Activated naive CD8-positive, alpha-beta T cell treated with anti-CD3 and anti-CD28 coated beads, Interleukin-2, amount 10 ng/mL, durations not matched to agents 7 days and 5 days (primary cell): ENCODE measurements at regions not wholly inside any gene's neighbourhood (a gene's known extent, or its start where the extent isn't known, plus 50 kb on each side); places are given as distances from the start of the nearest gene placed in this dataset.
"Not testable (repeated sequence)": the region's sequence is repeated elsewhere in the genome, so short reads cannot be mapped to it uniquely, and the experiment has no call there.

ENCODE experiments used
- ATAC-seq: fragments of 150-1000 bp; cut with Tn5 transposase; one replicate; pipeline ENCODE4 v1.10.0; 2021; ENCODE audit warnings: low read depth, moderate library complexity
- POLR2A ChIA-PET: fragments of 350-600 bp; sonication (Branson Sonifier 250); formaldehyde crosslinking; loops from one replicate; lab custom pipeline; 2021; ENCODE audit warnings: antibody characterized with exemption; lab: Charles Lee
- DNase-seq: peaks from one replicate; pipeline ENCODE4 v3.0.0; 2021
- H3K27ac Mint-ChIP-seq: one replicate; pipeline ENCODE4 v1.8.0; 2022; ENCODE audit warnings: mild to moderate bottlenecking, mixed read lengths
- H3K27me3 Mint-ChIP-seq: one replicate; pipeline ENCODE4 v1.8.0; 2022; ENCODE audit warnings: mild to moderate bottlenecking, moderate library complexity, mixed read lengths
- H3K36me3 Mint-ChIP-seq: one replicate; pipeline ENCODE4 v1.8.0; 2021; ENCODE audit warnings: mild to moderate bottlenecking, mixed read lengths
- H3K4me1 Mint-ChIP-seq: one replicate; pipeline ENCODE4 v1.8.0; 2021; ENCODE audit warnings: mixed read lengths
- H3K4me3 Mint-ChIP-seq: one replicate; pipeline ENCODE4 v1.8.0; 2022; ENCODE audit warnings: mild to moderate bottlenecking, moderate library complexity, mixed read lengths
- H3K9me3 Mint-ChIP-seq: one replicate; pipeline ENCODE4 v1.8.0; 2021; ENCODE audit warnings: mixed read lengths

DNA sequence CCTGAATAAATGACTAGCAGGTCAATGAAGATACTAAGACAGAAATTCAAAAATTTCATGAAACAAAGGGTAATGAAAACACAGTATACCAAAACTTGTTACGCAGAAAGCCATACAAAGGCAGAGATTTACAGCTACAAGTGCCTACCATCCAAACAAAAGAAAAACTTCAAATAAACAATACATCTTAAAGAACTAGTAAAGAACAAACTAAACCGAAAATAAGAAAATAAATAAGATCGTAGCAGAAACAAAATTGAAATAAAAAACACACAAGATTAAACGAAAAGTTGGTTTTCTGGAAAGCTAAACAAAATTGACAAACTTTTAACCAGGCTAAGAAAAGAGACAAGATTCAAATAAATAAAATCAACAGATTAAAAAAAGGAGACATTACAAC is 51.5 kb downstream of the VPREB1 start:
- ATAC-seq, POLR2A ChIA-PET, H3K27me3 Mint-ChIP-seq, DNase-seq, H3K27ac Mint-ChIP-seq, H3K36me3 Mint-ChIP-seq, H3K9me3 Mint-ChIP-seq: not testable (repeated sequence)
- Mint-ChIP-seq H3K4me3 (peak overlapping the region; percentile 2), H3K4me1 (peaks cover 17% of the 10 kb centered on the region)

DNA sequence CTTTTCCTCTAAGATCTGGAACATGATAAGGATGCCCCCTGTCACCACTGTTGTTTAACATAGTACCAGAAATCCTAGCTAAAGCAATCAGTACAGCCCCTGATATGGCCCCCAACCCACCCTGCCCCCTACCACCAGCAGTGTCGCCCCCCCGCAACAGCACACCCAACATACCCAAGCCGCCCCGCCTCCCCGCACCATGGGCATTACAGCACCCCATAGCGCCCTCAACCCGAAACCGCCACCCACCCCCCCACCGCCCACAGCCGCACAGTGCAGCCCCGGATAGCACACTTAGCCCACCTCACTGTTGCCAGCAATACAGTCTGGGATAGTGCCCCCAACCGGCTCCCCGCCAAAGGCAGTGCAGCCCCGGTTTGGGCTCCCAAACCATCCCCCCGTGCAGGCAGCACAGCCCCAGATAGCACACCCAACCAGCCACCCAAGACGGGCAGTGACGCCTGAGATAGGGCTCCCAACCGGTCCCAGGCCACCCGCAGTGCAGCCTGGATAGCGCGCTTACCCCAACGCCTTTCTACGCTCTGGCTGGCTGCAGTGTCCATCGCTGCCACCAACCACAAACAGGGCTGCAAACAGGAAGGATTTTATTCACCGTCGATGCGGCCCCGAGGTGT is 52.7 kb downstream of the VPREB1 start:
- not testable (repeated sequence) for H3K36me3 Mint-ChIP-seq, ATAC-seq, H3K27me3 Mint-ChIP-seq, DNase-seq, H3K9me3 Mint-ChIP-seq
- peak overlapping the region; percentile 70 for H3K27ac Mint-ChIP-seq
- H3K4me3 Mint-ChIP-seq, result peak overlapping the region; percentile 86
- peaks cover 22% of the 10 kb centered on the region for H3K4me1 Mint-ChIP-seq
- POLR2A ChIA-PET, result interaction anchor here (1.3 kb wide), 1 partner anchor 86 kb away, joined by 4 read pairs; no protein-coding TSS in a partner anchor

DNA sequence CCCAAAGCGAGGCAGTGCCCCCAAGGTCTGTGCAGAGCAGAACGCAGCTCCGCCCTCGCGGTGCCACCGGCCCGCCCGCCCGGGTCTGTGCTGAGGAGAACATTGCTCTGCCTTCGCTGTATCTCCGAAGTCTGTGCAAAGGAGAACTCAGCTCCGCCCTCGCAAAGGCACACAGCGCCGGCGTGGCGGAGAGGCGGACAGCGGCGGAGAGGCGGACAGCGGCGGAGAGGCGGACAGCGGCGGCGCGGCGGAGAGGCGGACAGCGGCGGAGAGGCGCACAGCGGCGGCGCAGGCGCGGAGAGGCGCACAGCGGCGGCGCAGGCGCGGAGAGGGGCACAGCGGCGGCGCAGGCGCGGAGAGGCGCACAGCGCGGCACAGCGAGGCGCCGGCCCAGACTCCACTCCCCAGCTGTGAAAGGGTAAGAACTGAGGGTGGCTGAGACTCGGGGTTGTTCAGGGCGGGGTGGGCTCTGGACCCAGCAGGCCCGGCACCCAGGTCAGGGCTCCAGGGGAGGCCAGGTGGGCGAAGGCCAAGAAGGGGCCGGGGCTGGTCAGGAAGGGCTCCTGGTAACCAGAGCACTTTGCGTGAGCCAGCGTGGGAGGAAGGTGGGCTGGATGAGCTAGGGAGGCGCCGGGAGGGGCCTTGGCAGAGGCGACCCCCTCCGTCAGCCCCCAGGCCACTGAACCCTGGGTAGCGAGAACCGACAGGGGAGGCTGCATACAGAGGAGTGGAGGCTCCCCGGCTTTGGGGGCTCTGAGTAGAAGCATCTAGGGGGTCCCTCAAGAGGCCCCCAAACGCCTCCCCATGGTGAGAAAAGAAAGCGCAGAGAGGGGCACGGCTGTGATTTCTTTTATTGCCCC is 53.4 kb downstream of the VPREB1 start:
- ATAC-seq, result peak; percentile 100
- not testable (repeated sequence) for H3K27me3 Mint-ChIP-seq, H3K36me3 Mint-ChIP-seq, H3K9me3 Mint-ChIP-seq
- POLR2A ChIA-PET, result interaction anchor here (1.3 kb wide), 1 partner anchor 87 kb away, joined by 4 read pairs; no protein-coding TSS in a partner anchor
- DNase-seq, result peak; percentile 91
- peaks cover 22% of the 10 kb centered on the region for H3K4me1 Mint-ChIP-seq
- H3K4me3 Mint-ChIP-seq, result peak overlapping the region; percentile 86
- peak overlapping the region; percentile 81 for H3K27ac Mint-ChIP-seq

DNA sequence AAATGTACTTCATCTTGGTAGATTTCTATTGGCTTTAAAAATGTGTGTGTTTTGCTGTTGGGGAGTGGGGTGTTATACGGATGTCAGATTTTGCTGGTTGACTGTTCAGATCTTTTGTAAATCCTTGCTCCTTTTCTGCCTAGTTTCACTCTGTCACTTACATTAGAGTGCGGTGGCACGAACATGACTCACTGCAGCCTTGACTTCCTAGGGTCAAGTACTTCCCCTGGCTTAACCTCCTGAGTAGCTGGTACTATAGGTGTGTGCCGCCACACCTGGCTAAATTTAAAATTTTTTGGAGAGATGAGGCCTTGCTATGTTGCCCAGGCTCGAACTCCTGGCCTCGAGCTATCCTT is 54.0 kb downstream of the VPREB1 start:
- POLR2A ChIA-PET, result interaction anchor here (1.3 kb wide), 1 partner anchor 87 kb away, joined by 4 read pairs; no protein-coding TSS in a partner anchor
- not testable (repeated sequence) for H3K36me3 Mint-ChIP-seq, ATAC-seq, H3K9me3 Mint-ChIP-seq, DNase-seq, H3K27me3 Mint-ChIP-seq
- peaks cover 22% of the 10 kb centered on the region for H3K4me1 Mint-ChIP-seq
- H3K4me3 Mint-ChIP-seq, result peak overlapping the region; percentile 86
- H3K27ac Mint-ChIP-seq, result peak overlapping the region; percentile 81

DNA sequence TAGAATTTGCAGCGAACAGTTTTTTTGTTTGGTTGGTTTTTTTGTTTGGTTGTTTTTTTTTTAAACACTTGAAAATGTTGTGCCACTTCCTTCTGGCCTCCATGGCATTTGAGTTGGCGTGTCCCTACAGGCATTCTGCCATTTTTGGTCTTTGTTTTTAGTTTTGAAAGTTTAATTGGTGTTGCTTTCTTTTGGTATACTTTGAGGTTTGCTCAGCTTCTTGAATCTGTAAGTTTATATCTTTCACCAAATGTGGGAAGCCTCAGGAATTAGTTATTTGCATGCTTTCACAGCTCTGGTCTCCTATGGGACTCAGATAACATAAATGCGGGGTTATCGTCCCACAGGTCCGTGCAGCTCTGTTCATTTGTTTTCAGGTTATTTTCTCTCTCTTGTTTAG is 55.9 kb downstream of the VPREB1 start:
- H3K27me3 Mint-ChIP-seq, ATAC-seq, POLR2A ChIA-PET, H3K27ac Mint-ChIP-seq, H3K4me3 Mint-ChIP-seq, H3K36me3 Mint-ChIP-seq, DNase-seq, H3K9me3 Mint-ChIP-seq: not testable (repeated sequence)
- H3K4me1 Mint-ChIP-seq, result peaks cover 24% of the 10 kb centered on the region

DNA sequence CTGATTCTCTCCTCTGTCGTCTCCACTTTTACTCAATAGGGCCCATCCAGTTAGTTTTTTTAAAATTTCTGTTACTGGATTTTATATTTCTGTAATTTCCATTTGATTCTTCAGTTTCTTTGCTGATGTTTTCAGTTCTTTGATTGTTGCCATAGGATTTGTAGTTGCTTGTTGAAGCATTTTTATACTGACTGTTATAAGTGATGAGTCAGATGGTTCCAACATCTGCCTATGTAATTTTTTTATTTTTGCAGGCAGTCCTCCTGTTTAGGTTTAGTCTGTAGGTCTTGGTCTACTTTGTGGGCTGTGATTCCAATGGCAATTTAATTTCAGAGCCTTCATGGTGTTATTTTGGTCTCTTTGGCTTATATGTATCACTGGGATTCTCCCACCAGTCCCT is 56.4 kb downstream of the VPREB1 start:
- H3K4me1 Mint-ChIP-seq, result peaks cover 24% of the 10 kb centered on the region
- H3K27ac Mint-ChIP-seq, ATAC-seq, H3K9me3 Mint-ChIP-seq, H3K27me3 Mint-ChIP-seq, H3K4me3 Mint-ChIP-seq, H3K36me3 Mint-ChIP-seq, DNase-seq, POLR2A ChIA-PET: not testable (repeated sequence)

DNA sequence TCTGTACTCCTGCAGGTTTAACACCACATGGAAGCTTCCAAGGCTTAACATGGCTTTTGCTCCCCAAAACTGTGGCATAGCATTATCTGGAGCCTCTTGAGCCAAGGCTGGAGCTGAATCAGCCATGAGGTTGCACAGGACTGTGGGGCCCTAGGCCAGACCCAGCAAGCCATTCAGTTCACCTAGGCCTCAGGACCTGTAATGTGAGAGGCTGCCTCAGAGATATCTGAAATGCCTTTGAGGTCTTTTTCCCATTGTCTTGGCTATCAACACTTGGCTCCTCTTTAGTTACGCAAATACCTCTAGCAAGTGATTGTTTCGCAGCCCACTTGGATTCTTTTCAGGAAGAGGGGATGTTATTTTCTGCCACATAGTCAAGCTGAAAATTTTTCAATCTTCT is 72.0 kb downstream of the VPREB1 start:
- Mint-ChIP-seq H3K9me3 (no peaks in the 10 kb centered on the region), H3K27ac (no peak overlapping the region), H3K27me3 (no peaks in the 10 kb centered on the region), H3K4me3 (no peak overlapping the region), H3K36me3 (peaks cover 18% of the 10 kb centered on the region), H3K4me1 (no peaks in the 10 kb centered on the region)
- DNase-seq (no peak), ATAC-seq (no peak)
- POLR2A ChIA-PET, result no interaction called here

DNA sequence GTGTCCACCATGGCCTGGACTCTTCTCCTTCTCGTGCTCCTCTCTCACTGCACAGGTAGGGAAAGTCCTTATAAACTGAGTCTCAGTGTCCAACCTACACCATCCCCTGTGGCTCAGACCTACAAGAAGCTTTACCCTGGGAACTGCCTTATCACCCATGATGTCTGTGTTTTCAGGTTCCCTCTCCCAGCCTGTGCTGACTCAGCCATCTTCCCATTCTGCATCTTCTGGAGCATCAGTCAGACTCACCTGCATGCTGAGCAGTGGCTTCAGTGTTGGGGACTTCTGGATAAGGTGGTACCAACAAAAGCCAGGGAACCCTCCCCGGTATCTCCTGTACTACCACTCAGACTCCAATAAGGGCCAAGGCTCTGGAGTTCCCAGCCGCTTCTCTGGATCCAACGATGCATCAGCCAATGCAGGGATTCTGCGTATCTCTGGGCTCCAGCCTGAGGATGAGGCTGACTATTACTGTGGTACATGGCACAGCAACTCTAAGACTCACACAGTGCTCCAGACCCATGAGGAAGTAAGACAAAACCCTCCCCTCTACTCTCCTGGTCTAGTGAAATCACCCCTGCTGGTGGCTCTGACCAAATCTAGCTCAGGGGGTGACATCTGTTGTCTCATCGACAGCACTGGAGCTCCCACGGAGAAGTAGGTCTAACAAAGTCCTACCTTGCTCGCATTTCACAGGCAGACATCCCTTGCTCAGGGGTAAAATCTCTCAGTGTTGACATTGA is 74.3 kb downstream of the VPREB1 start:
- H3K4me3 Mint-ChIP-seq, result no peak overlapping the region
- peaks cover 16% of the 10 kb centered on the region for H3K36me3 Mint-ChIP-seq
- POLR2A ChIA-PET, result no interaction called here
- H3K27ac Mint-ChIP-seq, result no peak overlapping the region
- no peaks in the 10 kb centered on the region for H3K27me3 Mint-ChIP-seq
- H3K4me1 Mint-ChIP-seq, result no peaks in the 10 kb centered on the region
- no peaks in the 10 kb centered on the region for H3K9me3 Mint-ChIP-seq
- DNase-seq (no peak), ATAC-seq (no peak)

DNA sequence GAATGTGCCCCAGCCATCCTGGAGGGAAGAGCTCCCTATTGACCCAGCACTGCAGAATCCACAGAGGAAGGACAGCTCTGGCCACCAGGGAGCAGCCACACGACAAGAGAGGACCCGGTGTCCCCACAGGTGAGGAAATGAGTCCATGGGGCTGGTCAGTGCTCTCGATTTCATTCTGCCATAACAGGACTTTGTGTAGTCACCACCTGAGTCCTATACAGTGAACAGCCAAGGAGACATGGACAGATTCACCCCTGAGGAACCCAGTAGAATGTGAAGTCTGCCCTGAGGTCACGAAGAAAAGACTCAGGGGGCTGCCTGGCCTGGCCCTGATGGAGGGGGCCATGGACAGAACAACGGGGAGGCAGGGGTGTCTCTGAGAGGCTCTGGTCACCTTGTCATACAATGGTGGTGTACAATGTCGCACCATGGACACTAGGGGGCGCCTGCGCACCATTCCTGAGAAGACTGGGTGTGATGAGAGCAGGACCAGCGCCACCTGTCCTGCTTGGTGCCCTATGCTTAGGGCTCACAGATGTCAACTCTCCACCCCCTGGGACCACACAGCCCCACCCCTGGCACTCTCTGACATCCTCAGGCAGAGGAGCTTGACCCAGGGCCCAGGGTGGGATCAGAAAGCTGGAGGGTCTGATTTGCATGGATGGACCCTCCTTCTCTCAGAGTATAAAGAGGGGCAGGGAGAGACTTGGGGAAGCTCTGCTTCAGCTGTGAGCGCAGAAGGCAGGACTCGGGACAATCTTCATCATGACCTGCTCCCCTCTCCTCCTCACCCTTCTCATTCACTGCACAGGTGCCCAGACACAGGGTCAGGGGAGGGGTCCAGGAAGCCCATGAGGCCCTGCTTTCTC is 77.4 kb downstream of the VPREB1 start:
- H3K4me1 Mint-ChIP-seq, H3K27ac Mint-ChIP-seq, H3K4me3 Mint-ChIP-seq, H3K36me3 Mint-ChIP-seq, H3K27me3 Mint-ChIP-seq, POLR2A ChIA-PET, H3K9me3 Mint-ChIP-seq: not testable (repeated sequence)
- DNase-seq (peak; percentile 82), ATAC-seq (peak; percentile 94)

DNA sequence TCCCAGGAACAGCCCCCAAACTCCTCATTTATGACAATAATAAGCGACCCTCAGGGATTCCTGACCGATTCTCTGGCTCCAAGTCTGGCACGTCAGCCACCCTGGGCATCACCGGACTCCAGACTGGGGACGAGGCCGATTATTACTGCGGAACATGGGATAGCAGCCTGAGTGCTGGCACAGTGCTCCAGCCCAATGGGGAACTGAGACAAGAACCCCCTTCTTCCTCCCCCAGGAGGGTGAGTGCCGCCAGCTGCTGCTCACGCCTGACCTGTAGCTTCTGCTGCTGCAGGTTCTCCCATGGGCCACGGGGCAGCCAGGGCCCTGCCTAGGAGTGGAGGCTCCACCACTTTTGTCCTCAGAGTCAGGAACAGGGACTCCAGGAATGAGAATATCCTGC is 78.2 kb downstream of the VPREB1 start:
- ATAC-seq (no peak), DNase-seq (no peak)
- Mint-ChIP-seq H3K36me3 (peaks cover 3% of the 10 kb centered on the region), H3K27me3 (no peaks in the 10 kb centered on the region), H3K9me3 (no peaks in the 10 kb centered on the region), H3K4me1 (no peaks in the 10 kb centered on the region), H3K27ac (no peak overlapping the region), H3K4me3 (no peak overlapping the region)
- POLR2A ChIA-PET, result no interaction called here

DNA sequence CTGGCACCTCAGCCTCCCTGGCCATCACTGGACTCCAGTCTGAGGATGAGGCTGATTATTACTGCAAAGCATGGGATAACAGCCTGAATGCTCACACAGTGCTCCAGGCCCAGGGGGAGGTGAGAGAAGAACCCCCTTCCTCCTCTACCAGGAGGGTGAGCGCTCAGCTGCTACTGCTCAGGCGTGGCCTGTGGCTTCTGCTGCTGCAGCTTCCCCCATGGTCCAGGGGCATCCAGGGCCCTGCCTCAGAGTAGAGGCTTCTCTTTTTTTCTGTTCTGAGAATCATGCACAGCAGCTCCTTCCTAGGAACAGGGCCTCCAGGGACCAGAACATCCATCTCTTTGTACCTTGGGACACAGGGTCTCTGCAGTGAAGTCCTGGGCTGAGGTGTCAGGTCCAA is 83.1 kb downstream of the VPREB1 start:
- DNase-seq (no peak), ATAC-seq (no peak)
- H3K36me3 Mint-ChIP-seq, result no peaks in the 10 kb centered on the region
- no peak overlapping the region for H3K4me3 Mint-ChIP-seq
- peaks cover 4% of the 10 kb centered on the region for H3K9me3 Mint-ChIP-seq
- H3K27ac Mint-ChIP-seq, result no peak overlapping the region
- peaks cover 10% of the 10 kb centered on the region for H3K4me1 Mint-ChIP-seq
- peaks cover 18% of the 10 kb centered on the region for H3K27me3 Mint-ChIP-seq
- POLR2A ChIA-PET, result no interaction called here

DNA sequence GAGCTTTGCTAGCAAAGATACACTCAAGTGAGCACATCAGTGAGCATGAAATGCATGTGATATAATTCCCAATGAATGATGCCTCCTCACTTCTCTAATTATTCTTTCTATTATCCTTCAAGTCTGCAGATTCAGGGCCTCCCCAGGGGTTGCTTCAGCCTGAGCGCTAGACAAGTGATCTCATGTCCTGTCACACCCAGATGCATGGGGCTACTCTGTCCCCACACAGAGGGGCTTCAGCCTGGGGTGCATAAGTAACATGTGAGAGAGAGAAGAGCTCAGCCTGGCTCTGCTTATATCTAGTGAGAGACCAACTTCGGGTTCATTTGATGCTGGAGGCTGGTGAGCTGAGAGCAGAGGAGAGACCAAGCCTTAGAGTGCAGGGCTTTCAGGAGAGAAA is 85.2 kb downstream of the VPREB1 start:
- no peak overlapping the region for H3K27ac Mint-ChIP-seq
- H3K27me3 Mint-ChIP-seq, result peaks cover 37% of the 10 kb centered on the region
- POLR2A ChIA-PET, result no interaction called here

DNA sequence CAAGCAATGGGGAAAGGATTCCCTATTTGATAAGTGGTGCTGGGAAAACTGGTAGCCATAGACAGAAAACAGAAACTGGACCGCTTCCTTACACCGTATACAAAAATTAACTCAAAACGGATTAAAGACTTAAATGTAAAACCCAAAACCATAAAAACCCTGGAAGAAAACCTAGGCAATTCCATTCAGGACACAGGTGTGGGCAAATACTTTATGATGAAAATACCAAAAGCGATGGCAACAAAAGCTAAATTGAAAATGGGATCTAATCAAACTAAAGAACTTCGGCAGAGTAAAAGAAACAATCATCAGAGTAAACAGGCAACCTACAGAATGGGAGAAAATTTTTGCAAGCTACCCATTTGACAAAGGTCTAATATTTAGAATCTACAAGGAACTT is 91.1 kb downstream of the VPREB1 start:
- not testable (repeated sequence) for H3K9me3 Mint-ChIP-seq
- peaks cover 53% of the 10 kb centered on the region for H3K27me3 Mint-ChIP-seq

More for the DNA sequence above, 85.2 kb downstream of the VPREB1 start:
- ATAC-seq, result no peak
- Mint-ChIP-seq H3K36me3 (no peaks in the 10 kb centered on the region), H3K4me1 (peaks cover 10% of the 10 kb centered on the region), H3K4me3 (no peak overlapping the region), H3K9me3 (peaks cover 4% of the 10 kb centered on the region)
- no peak for DNase-seq

More for the DNA sequence above, 91.1 kb downstream of the VPREB1 start:
- POLR2A ChIA-PET, H3K4me3 Mint-ChIP-seq, ATAC-seq, H3K4me1 Mint-ChIP-seq, H3K27ac Mint-ChIP-seq, DNase-seq, H3K36me3 Mint-ChIP-seq: not testable (repeated sequence)
